ENCODE measurements at regions not wholly inside any gene's neighbourhood (a gene's known extent, or its start where the extent isn't known, plus 50 kb on each side); places are given as distances from the start of the nearest gene placed in this dataset.

GRCh38 chr10:70942725-70943124, 54.4 kb upstream of the PCBD1 start:
- Mint-ChIP-seq H3K4me3 (no peak overlapping the region), H3K36me3 (no peaks in the 10 kb centered on the region), H3K4me1 (peaks cover 19% of the 10 kb centered on the region), H3K27me3 (ENCODE audit: insufficient read depth, low read depth) (peaks cover 6% of the 10 kb centered on the region), H3K27ac (no peak overlapping the region), H3K9me3 (no peaks in the 10 kb centered on the region)
- Histone ChIP-seq H3K4me3 (no peak overlapping the region), H3F3A (ENCODE audit: low read depth) (peaks cover 4% of the 10 kb centered on the region), H2AFZ (replicated peaks) (no peak overlapping the region), H3K27ac (no peak overlapping the region), H3K27me3 (no peaks in the 10 kb centered on the region), H3K9me3 (ENCODE audit: low read depth) (no peaks in the 10 kb centered on the region), H3K9ac (no peak overlapping the region), H3K36me3 (no peaks in the 10 kb centered on the region), H4K20me1 (ENCODE audit: low read depth) (no peaks in the 10 kb centered on the region), H3K79me2 (ENCODE audit: low read depth) (no peaks in the 10 kb centered on the region), H3K4me2 (no peak overlapping the region), H3K4me1 (peaks cover 3% of the 10 kb centered on the region)
- DNase-seq (ENCODE audit: low spot score): no peak
- TF ChIP-seq EZH2phosphoT487 (IDR thresholded peaks at IDR 0.05): no peak
- TF ChIP-seq, protein P1, sequence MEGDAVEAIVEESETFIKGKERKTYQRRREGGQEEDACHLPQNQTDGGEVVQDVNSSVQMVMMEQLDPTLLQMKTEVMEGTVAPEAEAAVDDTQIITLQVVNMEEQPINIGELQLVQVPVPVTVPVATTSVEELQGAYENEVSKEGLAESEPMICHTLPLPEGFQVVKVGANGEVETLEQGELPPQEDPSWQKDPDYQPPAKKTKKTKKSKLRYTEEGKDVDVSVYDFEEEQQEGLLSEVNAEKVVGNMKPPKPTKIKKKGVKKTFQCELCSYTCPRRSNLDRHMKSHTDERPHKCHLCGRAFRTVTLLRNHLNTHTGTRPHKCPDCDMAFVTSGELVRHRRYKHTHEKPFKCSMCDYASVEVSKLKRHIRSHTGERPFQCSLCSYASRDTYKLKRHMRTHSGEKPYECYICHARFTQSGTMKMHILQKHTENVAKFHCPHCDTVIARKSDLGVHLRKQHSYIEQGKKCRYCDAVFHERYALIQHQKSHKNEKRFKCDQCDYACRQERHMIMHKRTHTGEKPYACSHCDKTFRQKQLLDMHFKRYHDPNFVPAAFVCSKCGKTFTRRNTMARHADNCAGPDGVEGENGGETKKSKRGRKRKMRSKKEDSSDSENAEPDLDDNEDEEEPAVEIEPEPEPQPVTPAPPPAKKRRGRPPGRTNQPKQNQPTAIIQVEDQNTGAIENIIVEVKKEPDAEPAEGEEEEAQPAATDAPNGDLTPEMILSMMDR (IDR thresholded peaks at IDR 0.05): no peak
- TF ChIP-seq EZH2 (IDR thresholded peaks at IDR 0.05): no peak

GRCh38 chr10:70943249-70943648, 54.9 kb upstream of the PCBD1 start:
- no peak for TF ChIP-seq EZH2phosphoT487 (IDR thresholded peaks at IDR 0.05)
- TF ChIP-seq EZH2 (IDR thresholded peaks at IDR 0.05): no peak
- TF ChIP-seq, protein P1 (IDR thresholded peaks at IDR 0.05): no peak
- no peaks in the 10 kb centered on the region for H3K9me3 ChIP-seq (ENCODE audit: low read depth)
- no peak overlapping the region for H3K4me3 ChIP-seq
- H3K4me2 ChIP-seq: no peak overlapping the region
- no peak for DNase-seq (ENCODE audit: low spot score)
- H3K36me3 Mint-ChIP-seq: no peaks in the 10 kb centered on the region
- H3K9me3 Mint-ChIP-seq: no peaks in the 10 kb centered on the region
- H3K27ac ChIP-seq: no peak overlapping the region
- H3K27me3 ChIP-seq: no peaks in the 10 kb centered on the region
- H3K79me2 ChIP-seq (ENCODE audit: low read depth): no peaks in the 10 kb centered on the region
- H2AFZ ChIP-seq (replicated peaks): no peak overlapping the region
- no peaks in the 10 kb centered on the region for H3K36me3 ChIP-seq
- no peak overlapping the region for H3K27ac Mint-ChIP-seq
- peaks cover 4% of the 10 kb centered on the region for H3F3A ChIP-seq (ENCODE audit: low read depth)
- no peaks in the 10 kb centered on the region for H4K20me1 ChIP-seq (ENCODE audit: low read depth)
- H3K27me3 Mint-ChIP-seq (ENCODE audit: insufficient read depth, low read depth): peaks cover 9% of the 10 kb centered on the region
- no peak overlapping the region for H3K9ac ChIP-seq
- peaks cover 19% of the 10 kb centered on the region for H3K4me1 Mint-ChIP-seq
- H3K4me1 ChIP-seq: peaks cover 3% of the 10 kb centered on the region
- H3K4me3 Mint-ChIP-seq: no peak overlapping the region

DNA sequence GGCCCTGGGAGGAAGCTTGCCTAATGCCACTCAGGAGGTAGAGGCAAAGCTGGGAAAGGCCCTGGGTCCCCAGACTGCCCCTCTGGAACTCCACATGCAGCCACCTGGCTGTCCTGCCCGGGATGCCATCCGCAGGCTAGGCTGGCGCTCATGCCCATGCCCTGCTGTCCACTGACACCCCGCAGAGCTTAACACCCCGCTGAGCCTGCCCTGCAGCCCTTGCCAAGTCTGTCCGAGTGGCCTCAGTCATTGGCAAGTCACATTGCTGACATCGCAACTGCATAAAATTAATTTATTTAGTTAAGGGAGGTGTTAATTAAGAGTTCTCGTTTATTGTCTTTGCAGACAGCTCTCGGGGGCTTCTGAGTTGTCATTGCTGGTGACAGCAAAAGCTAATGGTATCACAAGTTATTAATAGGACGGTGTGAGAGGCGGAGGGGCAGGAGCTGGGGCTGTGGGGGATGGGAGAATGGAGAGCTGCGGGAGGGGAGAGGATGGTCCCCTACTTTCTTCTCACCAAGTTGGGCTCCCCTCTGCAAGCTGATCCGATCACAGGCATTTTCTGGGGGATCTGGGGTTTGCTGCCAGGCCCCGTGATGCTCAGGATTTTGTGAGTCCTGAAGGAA, 55.6 kb upstream of the PCBD1 start:
- H3K9me3 Mint-ChIP-seq: no peaks in the 10 kb centered on the region
- Histone ChIP-seq H3K36me3 (no peaks in the 10 kb centered on the region), H3K27ac (no peak overlapping the region), H3K4me2 (no peak overlapping the region), H3K27me3 (no peaks in the 10 kb centered on the region), H4K20me1 (ENCODE audit: low read depth) (no peaks in the 10 kb centered on the region), H3K79me2 (ENCODE audit: low read depth) (no peaks in the 10 kb centered on the region), H3K4me3 (no peak overlapping the region), H3K9ac (no peak overlapping the region), H3F3A (ENCODE audit: low read depth) (peaks cover 4% of the 10 kb centered on the region), H3K4me1 (peaks cover 3% of the 10 kb centered on the region), H2AFZ (replicated peaks) (no peak overlapping the region), H3K9me3 (ENCODE audit: low read depth) (no peaks in the 10 kb centered on the region)
- DNase-seq (ENCODE audit: low spot score): no peak
- H3K27ac Mint-ChIP-seq: no peak overlapping the region
- H3K27me3 Mint-ChIP-seq (ENCODE audit: insufficient read depth, low read depth): peaks cover 10% of the 10 kb centered on the region
- TF ChIP-seq EZH2 (IDR thresholded peaks at IDR 0.05) (no peak), EZH2phosphoT487 (IDR thresholded peaks at IDR 0.05) (no peak)
- TF ChIP-seq, protein P1 (IDR thresholded peaks at IDR 0.05): no peak
- no peak overlapping the region for H3K4me3 Mint-ChIP-seq
- no peaks in the 10 kb centered on the region for H3K36me3 Mint-ChIP-seq
- H3K4me1 Mint-ChIP-seq: peaks cover 18% of the 10 kb centered on the region

All from neural progenitor cell (in vitro differentiated cells).